ENCODE measurements at regions not wholly inside any gene's neighbourhood (a gene's known extent, or its start where the extent isn't known, plus 50 kb on each side); places are given as distances from the start of the nearest gene placed in this dataset.

- Histone ChIP-seq H3K9me3 (peaks cover 3% of the 10 kb centered on the region), H3K36me3 (no peaks in the 10 kb centered on the region), H3K4me1 (ENCODE audit: control insufficient read depth in 1 of 2, low read depth in 2 of 2) (no peaks in the 10 kb centered on the region), H3K27ac (no peak overlapping the region), H3K4me3 (no peak overlapping the region), H3K27me3 (replicated peaks; ENCODE audit: insufficient read depth) (no peaks in the 10 kb centered on the region)
- no peak for ATAC-seq (ENCODE audit: insufficient number of reproducible peaks, low FRiP score, low read depth)
- no peak for DNase-seq (ENCODE audit: low spot score)
- no peak for TF ChIP-seq CTCF (IDR thresholded peaks at IDR 0.05)
Observed at GRCh38 chr2:212659441-212659840, 120.8 kb upstream of the ERBB4 start.

- no peaks in the 10 kb centered on the region for H3K4me1 ChIP-seq (ENCODE audit: control insufficient read depth in 1 of 2, low read depth in 2 of 2)
Observed at GRCh38 chr2:212649646-212650045, 111.0 kb upstream of the ERBB4 start.

GRCh38 chr2:212646698-212647366 lies 108.2 kb upstream of the ERBB4 start:
- no peak for ATAC-seq (ENCODE audit: insufficient number of reproducible peaks, low FRiP score, low read depth)
- Histone ChIP-seq H3K27ac (no peak overlapping the region), H3K4me3 (no peak overlapping the region), H3K27me3 (replicated peaks; ENCODE audit: insufficient read depth) (no peaks in the 10 kb centered on the region), H3K4me1 (ENCODE audit: control insufficient read depth in 1 of 2, low read depth in 2 of 2) (no peaks in the 10 kb centered on the region), H3K36me3 (no peaks in the 10 kb centered on the region), H3K9me3 (no peaks in the 10 kb centered on the region)
- no peak for TF ChIP-seq CTCF (IDR thresholded peaks at IDR 0.05)
- DNase-seq (ENCODE audit: low spot score), result no peak

More at GRCh38 chr2:212649646-212650045, 111.0 kb upstream of the ERBB4 start:
- no peaks in the 10 kb centered on the region for H3K36me3 ChIP-seq
- no peak for TF ChIP-seq CTCF (IDR thresholded peaks at IDR 0.05)
- H3K27ac ChIP-seq, result no peak overlapping the region
- no peak overlapping the region for H3K4me3 ChIP-seq
- no peak for DNase-seq (ENCODE audit: low spot score)
- ATAC-seq (ENCODE audit: insufficient number of reproducible peaks, low FRiP score, low read depth), result no peak
- H3K27me3 ChIP-seq (replicated peaks; ENCODE audit: insufficient read depth), result no peaks in the 10 kb centered on the region
- no peaks in the 10 kb centered on the region for H3K9me3 ChIP-seq

GRCh38 chr2:212644195-212644837 lies 105.7 kb upstream of the ERBB4 start:
- no peak for ATAC-seq (ENCODE audit: insufficient number of reproducible peaks, low FRiP score, low read depth)
- Histone ChIP-seq H3K4me3 (no peak overlapping the region), H3K9me3 (no peaks in the 10 kb centered on the region), H3K4me1 (ENCODE audit: control insufficient read depth in 1 of 2, low read depth in 2 of 2) (no peaks in the 10 kb centered on the region), H3K27me3 (replicated peaks; ENCODE audit: insufficient read depth) (no peaks in the 10 kb centered on the region), H3K27ac (no peak overlapping the region), H3K36me3 (no peaks in the 10 kb centered on the region)
- no peak for TF ChIP-seq CTCF (IDR thresholded peaks at IDR 0.05)
- no peak for DNase-seq (ENCODE audit: low spot score)

GRCh38 chr2:212640428-212640827 lies 101.8 kb upstream of the ERBB4 start:
- no peak overlapping the region for H3K27ac ChIP-seq
- H3K27me3 ChIP-seq (replicated peaks; ENCODE audit: insufficient read depth), result no peaks in the 10 kb centered on the region
- no peaks in the 10 kb centered on the region for H3K36me3 ChIP-seq
- no peaks in the 10 kb centered on the region for H3K9me3 ChIP-seq
- no peak for TF ChIP-seq CTCF (IDR thresholded peaks at IDR 0.05)
- no peaks in the 10 kb centered on the region for H3K4me1 ChIP-seq (ENCODE audit: control insufficient read depth in 1 of 2, low read depth in 2 of 2)
- DNase-seq (ENCODE audit: low spot score), result no peak
- no peak for ATAC-seq (ENCODE audit: insufficient number of reproducible peaks, low FRiP score, low read depth)
- no peak overlapping the region for H3K4me3 ChIP-seq
